WTC11 (cell line): ENCODE measurements at regions not wholly inside any gene's neighbourhood (a gene's known extent, or its start where the extent isn't known, plus 50 kb on each side); places are given as distances from the start of the nearest gene placed in this dataset.

Experiments
- ATAC-seq: fragments of 200-7000 bp; cut with Tn5 transposase; 2 replicates; pipeline ENCODE4 v1.10.0; 2021; ENCODE audit warnings: mild to moderate bottlenecking, moderate library complexity
- CTCF ChIA-PET: fragments of 300-600 bp; sonication (Branson Sonifier 250); formaldehyde crosslinking; loops from one replicate; lab custom pipeline; 2021; ENCODE audit warnings: antibody characterized with exemption; lab: Charles Lee
- POLR2A ChIA-PET: fragments of 350-600 bp; sonication (Branson Sonifier 250); formaldehyde crosslinking; loops from one replicate; lab custom pipeline; 2021; ENCODE audit warnings: antibody characterized with exemption; lab: Charles Lee
- DNase-seq: peaks from one replicate; pipeline ENCODE4 v3.0.0; 2021; ENCODE audit warnings: low spot score
- H3K27ac Mint-ChIP-seq: 2 replicates; pipeline ENCODE4 v1.8.0; 2021; ENCODE audit warnings: mixed read lengths
- H3K27me3 Mint-ChIP-seq: 2 replicates; pipeline ENCODE4 v1.8.0; 2021; ENCODE audit warnings: low read depth, mild to moderate bottlenecking, moderate library complexity, mixed read lengths
- H3K36me3 Mint-ChIP-seq: 2 replicates; pipeline ENCODE4 v1.8.0; 2021; ENCODE audit warnings: mixed read lengths
- H3K4me1 Mint-ChIP-seq: 2 replicates; pipeline ENCODE4 v1.8.0; 2022; ENCODE audit warnings: mixed read lengths
- H3K4me3 Mint-ChIP-seq: 2 replicates; pipeline ENCODE4 v1.8.0; 2021; ENCODE audit warnings: mild to moderate bottlenecking, moderate library complexity, mixed read lengths
- H3K9me3 Mint-ChIP-seq: 2 replicates; pipeline ENCODE4 v1.8.0; 2021; ENCODE audit warnings: mixed read lengths
- EMX1 ChIP-seq: fragments of 250-450 bp; sonication (Bioruptor Pico); IDR thresholded peaks from 2 replicates; pipeline ENCODE4 v1.8.0; 2021; ENCODE audit warnings: mild to moderate bottlenecking
- FOXJ3 ChIP-seq: sonication (generic); formaldehyde crosslinking; IDR thresholded peaks from 2 replicates; pipeline ENCODE4 v1.9.0; 2021; ENCODE audit warnings: missing genetic modification reagents, mild to moderate bottlenecking, borderline replicate concordance
- FOXP1 ChIP-seq: sonication (generic); formaldehyde crosslinking; IDR thresholded peaks from 2 replicates; pipeline ENCODE4 v1.8.0; 2022; ENCODE audit warnings: missing genetic modification reagents, mild to moderate bottlenecking, moderate library complexity, borderline replicate concordance
- JUN ChIP-seq: sonication (generic); formaldehyde crosslinking; IDR thresholded peaks from 2 replicates; pipeline ENCODE4 v1.8.0; 2023; ENCODE audit warnings: mild to moderate bottlenecking, missing genetic modification reagents
- NFE2L1 ChIP-seq: sonication (generic); formaldehyde crosslinking; IDR thresholded peaks from 2 replicates; pipeline ENCODE4 v1.8.1; 2023; ENCODE audit warnings: missing genetic modification reagents
- SOX15 ChIP-seq: fragments of 250-450 bp; sonication (Bioruptor Pico); IDR thresholded peaks from 2 replicates; pipeline ENCODE4 v1.9.0; 2021; ENCODE audit warnings: mild to moderate bottlenecking
- TEAD1 ChIP-seq: sonication (generic); formaldehyde crosslinking; IDR thresholded peaks from 2 replicates; pipeline ENCODE4 v1.8.0; 2022; ENCODE audit warnings: mild to moderate bottlenecking, missing genetic modification reagents
- ZBTB21 ChIP-seq: sonication (generic); formaldehyde crosslinking; IDR thresholded peaks from 2 replicates; pipeline ENCODE4 v1.8.1; 2023; ENCODE audit warnings: mild to moderate bottlenecking, missing genetic modification reagents, borderline replicate concordance
- ZNF416 ChIP-seq: fragments of 250-450 bp; sonication (Bioruptor Pico); IDR thresholded peaks from 2 replicates; pipeline ENCODE4 v1.9.0; 2021; ENCODE audit warnings: mild to moderate bottlenecking, inconsistent platforms
- ZNF671 ChIP-seq: fragments of 250-450 bp; sonication (Bioruptor Pico); IDR thresholded peaks from 2 replicates; pipeline ENCODE4 v1.8.0; 2021; ENCODE audit warnings: mild to moderate bottlenecking
- TF ChIP-seq, protein P1 (sequence below): sonication (generic); formaldehyde crosslinking; IDR thresholded peaks from 2 replicates; pipeline ENCODE4 v1.8.0; 2022; ENCODE audit warnings: mild to moderate bottlenecking, missing genetic modification reagents
- TF ChIP-seq, protein P2 (sequence below): sonication (generic); formaldehyde crosslinking; IDR thresholded peaks from 2 replicates; pipeline ENCODE4 v1.8.0; 2022; ENCODE audit warnings: mild to moderate bottlenecking, missing genetic modification reagents
- TF ChIP-seq, protein P3 (sequence below): fragments of 200-600 bp; IDR thresholded peaks from 2 replicates; pipeline ENCODE4 v1.8.0; 2022; ENCODE audit warnings: antibody characterized with exemption
- TF ChIP-seq, protein P4 (sequence below): sonication (generic); formaldehyde crosslinking; IDR thresholded peaks from 2 replicates; pipeline ENCODE4 v1.8.1; 2022; ENCODE audit warnings: missing genetic modification reagents, borderline replicate concordance
- TF ChIP-seq, protein P5 (sequence below): sonication (generic); formaldehyde crosslinking; IDR thresholded peaks from 2 replicates; pipeline ENCODE4 v1.8.1; 2023; ENCODE audit warnings: mild to moderate bottlenecking, missing genetic modification reagents

DNA sequence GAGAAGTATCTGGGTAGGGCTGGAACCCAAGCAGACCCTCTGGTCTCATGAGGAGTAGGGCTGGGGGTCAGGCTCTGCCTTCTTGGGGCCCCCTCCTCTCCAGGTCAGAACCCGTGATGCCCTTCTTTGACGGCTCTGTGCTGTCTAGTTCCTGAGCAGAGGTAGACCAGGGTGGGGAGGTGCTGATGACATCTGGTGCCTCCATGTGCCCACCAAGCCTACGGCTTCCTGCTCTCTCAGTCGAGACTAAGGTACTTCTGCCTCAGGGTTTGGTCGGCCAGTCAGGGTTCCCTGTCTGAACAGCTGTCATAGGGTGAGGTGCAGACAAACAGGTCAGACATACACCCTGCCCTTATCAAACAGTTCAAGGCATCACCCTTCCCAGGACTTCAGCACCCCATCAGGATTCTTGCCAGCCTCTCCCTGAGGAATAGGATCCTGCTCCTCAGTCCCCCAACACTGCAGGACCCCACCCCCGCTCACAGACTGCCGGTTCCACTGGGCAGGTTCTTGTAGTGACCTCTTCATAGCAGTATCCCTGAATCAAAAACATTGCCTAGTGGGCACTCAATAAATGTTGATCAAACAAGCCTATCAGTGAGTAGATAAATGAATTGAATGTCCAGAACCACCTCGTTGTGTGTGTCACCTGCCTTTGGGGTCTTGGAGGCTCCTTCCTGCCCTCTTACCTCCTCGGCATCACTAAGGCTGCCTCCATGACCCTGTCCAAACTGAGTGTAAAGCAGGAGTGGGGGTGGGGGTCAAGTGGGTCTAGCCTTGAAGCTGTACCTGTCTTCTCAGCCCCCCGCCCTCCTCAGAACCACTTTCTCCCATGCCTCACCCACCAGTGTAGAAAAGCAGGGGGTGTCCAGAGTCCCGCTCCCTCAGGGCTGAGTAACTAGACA lies 158.2 kb downstream of the BUD13 start (continued):
- TF ChIP-seq TEAD1 (CRISPR knock-in tag) = no peak

DNA sequence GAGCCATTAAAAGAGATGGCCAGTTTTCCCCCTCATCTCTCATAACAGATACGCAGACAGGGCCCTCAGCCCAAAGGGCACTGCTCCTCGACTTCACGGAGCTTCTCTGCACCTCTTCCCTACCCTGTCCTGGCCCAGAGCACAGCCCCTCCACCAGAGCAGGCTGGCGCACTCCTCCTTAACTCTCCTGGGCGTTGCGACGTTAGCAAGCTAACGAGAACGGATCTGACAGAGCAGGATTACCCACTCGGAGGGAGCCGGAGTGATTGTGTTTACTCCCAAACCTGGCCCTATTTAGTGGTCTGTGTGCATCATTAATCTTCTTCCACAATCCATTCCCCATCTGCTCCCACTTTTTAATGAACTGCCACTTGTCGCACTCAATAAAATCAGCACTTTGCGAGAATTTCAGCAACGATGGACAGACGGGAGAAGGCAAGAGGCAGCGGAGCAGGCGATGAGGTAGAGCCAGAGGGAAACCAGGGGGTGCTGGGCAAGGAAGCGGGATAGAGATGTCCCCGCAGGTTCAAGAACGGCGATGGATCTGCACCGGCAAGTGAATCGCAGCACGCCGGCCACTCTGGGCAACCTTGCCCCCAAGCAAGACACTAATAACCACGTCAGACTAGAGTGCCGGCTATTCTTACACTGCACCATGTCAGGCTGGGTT lies 159.4 kb downstream of the BUD13 start:
- POLR2A ChIA-PET = no interaction called here
- CTCF ChIA-PET = interaction anchor here (1.4 to 1.7 kb wide), 2 partner anchors 28 to 119 kb away, joined by 3 to 4 read pairs; no protein-coding TSS in a partner anchor
- Mint-ChIP-seq H3K4me3 (no peak overlapping the region), H3K36me3 (no peaks in the 10 kb centered on the region), H3K4me1 (no peaks in the 10 kb centered on the region), H3K9me3 (no peaks in the 10 kb centered on the region), H3K27ac (no peak overlapping the region), H3K27me3 (peaks cover 7% of the 10 kb centered on the region)
- TF ChIP-seq, protein P1, sequence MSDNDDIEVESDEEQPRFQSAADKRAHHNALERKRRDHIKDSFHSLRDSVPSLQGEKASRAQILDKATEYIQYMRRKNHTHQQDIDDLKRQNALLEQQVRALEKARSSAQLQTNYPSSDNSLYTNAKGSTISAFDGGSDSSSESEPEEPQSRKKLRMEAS (CRISPR knock-in tag) = no peak
- TF ChIP-seq, protein P2, sequence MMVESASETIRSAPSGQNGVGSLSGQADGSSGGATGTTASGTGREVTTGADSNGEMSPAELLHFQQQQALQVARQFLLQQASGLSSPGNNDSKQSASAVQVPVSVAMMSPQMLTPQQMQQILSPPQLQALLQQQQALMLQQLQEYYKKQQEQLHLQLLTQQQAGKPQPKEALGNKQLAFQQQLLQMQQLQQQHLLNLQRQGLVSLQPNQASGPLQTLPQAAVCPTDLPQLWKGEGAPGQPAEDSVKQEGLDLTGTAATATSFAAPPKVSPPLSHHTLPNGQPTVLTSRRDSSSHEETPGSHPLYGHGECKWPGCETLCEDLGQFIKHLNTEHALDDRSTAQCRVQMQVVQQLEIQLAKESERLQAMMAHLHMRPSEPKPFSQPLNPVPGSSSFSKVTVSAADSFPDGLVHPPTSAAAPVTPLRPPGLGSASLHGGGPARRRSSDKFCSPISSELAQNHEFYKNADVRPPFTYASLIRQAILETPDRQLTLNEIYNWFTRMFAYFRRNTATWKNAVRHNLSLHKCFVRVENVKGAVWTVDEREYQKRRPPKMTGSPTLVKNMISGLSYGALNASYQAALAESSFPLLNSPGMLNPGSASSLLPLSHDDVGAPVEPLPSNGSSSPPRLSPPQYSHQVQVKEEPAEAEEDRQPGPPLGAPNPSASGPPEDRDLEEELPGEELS (CRISPR knock-in tag) = no peak
- no peak for DNase-seq
- no peak for ATAC-seq

GRCh38 chr11:116611998-116612620 lies 160.7 kb downstream of the BUD13 start:
- no peaks in the 10 kb centered on the region for H3K4me1 Mint-ChIP-seq
- peaks cover 14% of the 10 kb centered on the region for H3K27me3 Mint-ChIP-seq
- DNase-seq = no peak
- no peaks in the 10 kb centered on the region for H3K9me3 Mint-ChIP-seq
- POLR2A ChIA-PET = no interaction called here
- no peaks in the 10 kb centered on the region for H3K36me3 Mint-ChIP-seq
- H3K4me3 Mint-ChIP-seq = no peak overlapping the region
- H3K27ac Mint-ChIP-seq = no peak overlapping the region
- CTCF ChIA-PET = interaction anchor here (0.7 to 1.7 kb wide), 3 partner anchors 29 to 120 kb away, joined by 3 to 4 read pairs (median 3); no protein-coding TSS in a partner anchor
- ATAC-seq = no peak
- TF ChIP-seq NFE2L1 (no peak), JUN (CRISPR knock-in tag) (no peak), FOXJ3 (CRISPR knock-in tag) (no peak), FOXP1 (CRISPR knock-in tag) (no peak), ZNF671 (CRISPR knock-in tag) (no peak), ZNF416 (CRISPR knock-in tag) (no peak), SOX15 (CRISPR knock-in tag) (no peak), ZBTB21 (CRISPR knock-in tag) (no peak), EMX1 (CRISPR knock-in tag) (no peak)
- TF ChIP-seq, protein P1 (CRISPR knock-in tag) = no peak
- TF ChIP-seq, protein P3, sequence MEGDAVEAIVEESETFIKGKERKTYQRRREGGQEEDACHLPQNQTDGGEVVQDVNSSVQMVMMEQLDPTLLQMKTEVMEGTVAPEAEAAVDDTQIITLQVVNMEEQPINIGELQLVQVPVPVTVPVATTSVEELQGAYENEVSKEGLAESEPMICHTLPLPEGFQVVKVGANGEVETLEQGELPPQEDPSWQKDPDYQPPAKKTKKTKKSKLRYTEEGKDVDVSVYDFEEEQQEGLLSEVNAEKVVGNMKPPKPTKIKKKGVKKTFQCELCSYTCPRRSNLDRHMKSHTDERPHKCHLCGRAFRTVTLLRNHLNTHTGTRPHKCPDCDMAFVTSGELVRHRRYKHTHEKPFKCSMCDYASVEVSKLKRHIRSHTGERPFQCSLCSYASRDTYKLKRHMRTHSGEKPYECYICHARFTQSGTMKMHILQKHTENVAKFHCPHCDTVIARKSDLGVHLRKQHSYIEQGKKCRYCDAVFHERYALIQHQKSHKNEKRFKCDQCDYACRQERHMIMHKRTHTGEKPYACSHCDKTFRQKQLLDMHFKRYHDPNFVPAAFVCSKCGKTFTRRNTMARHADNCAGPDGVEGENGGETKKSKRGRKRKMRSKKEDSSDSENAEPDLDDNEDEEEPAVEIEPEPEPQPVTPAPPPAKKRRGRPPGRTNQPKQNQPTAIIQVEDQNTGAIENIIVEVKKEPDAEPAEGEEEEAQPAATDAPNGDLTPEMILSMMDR = no peak
- TF ChIP-seq, protein P4, sequence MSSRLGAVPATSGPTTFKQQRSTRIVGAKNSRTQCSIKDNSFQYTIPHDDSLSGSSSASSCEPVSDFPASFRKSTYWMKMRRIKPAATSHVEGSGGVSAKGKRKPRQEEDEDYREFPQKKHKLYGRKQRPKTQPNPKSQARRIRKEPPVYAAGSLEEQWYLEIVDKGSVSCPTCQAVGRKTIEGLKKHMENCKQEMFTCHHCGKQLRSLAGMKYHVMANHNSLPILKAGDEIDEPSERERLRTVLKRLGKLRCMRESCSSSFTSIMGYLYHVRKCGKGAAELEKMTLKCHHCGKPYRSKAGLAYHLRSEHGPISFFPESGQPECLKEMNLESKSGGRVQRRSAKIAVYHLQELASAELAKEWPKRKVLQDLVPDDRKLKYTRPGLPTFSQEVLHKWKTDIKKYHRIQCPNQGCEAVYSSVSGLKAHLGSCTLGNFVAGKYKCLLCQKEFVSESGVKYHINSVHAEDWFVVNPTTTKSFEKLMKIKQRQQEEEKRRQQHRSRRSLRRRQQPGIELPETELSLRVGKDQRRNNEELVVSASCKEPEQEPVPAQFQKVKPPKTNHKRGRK (CRISPR knock-in tag) = no peak
- TF ChIP-seq, protein P5, sequence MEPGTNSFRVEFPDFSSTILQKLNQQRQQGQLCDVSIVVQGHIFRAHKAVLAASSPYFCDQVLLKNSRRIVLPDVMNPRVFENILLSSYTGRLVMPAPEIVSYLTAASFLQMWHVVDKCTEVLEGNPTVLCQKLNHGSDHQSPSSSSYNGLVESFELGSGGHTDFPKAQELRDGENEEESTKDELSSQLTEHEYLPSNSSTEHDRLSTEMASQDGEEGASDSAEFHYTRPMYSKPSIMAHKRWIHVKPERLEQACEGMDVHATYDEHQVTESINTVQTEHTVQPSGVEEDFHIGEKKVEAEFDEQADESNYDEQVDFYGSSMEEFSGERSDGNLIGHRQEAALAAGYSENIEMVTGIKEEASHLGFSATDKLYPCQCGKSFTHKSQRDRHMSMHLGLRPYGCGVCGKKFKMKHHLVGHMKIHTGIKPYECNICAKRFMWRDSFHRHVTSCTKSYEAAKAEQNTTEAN (CRISPR knock-in tag) = no peak
